ENCODE measurements at regions not wholly inside any gene's neighbourhood (a gene's known extent, or its start where the extent isn't known, plus 50 kb on each side); places are given as distances from the start of the nearest gene placed in this dataset.
"Not testable (repeated sequence)": the region's sequence is repeated elsewhere in the genome, so short reads cannot be mapped to it uniquely, and the experiment has no call there.

DNA sequence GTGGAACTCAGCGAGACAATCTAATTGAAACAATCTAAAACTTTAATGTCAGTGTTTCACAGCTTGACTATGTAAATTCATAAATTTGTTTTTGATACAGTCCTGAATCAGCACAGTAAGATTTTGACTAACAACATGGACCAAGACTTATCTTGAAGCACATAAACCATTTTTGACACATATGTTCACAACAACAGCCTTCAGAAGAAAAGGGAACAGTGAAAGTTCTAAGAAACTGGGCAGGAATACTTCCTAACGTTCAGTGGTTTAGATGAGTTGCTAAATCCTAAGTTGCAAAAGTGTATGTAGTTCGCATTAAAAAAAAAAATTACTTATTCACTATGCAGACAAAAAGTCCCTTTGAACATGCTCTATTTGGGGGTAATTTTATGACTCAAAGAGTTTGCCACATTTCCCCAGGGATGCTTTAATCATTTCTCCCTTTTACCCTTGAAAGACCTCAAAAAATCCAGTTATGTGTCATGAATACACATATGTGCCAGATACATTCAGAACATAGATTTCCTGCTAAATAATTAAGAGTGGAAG, 120.2 kb downstream of the MRPL39 start:
- no peak for DNase-seq

DNA sequence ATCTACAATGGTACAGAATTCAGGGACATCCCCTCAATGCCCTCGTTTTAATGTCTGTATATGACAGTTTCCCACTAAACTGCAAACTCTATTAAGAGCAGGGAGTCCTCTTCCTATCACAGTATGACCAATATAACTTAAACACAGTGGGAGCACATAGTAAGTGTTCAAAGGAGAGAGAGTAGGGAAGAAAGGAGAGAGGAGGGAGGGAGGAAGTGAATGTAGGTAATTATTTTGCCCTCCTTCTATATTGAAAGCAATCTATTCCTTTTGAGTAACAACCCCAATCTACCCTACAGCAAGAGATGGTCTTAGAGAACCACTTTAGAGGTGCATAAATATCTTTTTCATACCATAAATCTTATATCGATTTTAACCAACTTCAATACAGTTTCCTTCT, 121.4 kb downstream of the MRPL39 start:
- DNase-seq: no peak

DNA sequence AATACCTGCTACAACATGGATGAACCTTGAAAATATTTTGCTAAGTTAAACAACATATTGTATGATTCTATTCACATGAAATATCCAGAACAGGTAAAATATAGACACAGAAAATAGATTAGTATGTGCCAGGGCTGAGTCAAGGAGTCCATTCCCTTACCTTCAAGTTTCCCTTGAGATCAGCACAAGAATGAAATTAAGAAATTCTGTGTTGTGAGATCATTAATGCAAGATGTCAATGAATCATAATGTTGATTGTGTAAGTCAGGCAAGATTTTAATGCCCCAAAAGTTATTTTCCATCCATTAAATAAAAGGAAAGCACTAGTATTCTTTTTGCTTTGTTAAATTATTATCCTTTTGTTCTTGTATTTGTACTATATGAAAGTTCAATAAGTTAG, 139.4 kb downstream of the MRPL39 start:
- DNase-seq: no peak

DNA sequence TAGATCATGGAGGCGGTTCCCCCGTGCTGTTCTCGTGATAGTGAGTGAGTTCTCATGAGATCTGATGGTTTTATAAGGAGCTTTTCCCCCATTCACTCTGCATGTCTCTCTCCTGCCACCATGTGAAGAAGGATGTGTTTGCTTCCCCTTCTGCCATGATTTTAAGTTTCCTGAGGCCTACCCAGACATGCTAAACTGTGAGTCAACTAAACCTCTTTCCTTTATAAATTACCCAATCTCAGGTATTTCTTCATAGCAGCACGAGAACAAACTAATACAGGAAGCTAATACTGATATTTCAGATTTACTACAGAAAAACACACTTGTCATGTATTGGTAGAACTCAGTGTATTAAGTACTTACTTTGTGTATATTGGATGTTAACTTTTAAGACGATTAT, 140.2 kb downstream of the MRPL39 start:
- not testable (repeated sequence) for DNase-seq

DNA sequence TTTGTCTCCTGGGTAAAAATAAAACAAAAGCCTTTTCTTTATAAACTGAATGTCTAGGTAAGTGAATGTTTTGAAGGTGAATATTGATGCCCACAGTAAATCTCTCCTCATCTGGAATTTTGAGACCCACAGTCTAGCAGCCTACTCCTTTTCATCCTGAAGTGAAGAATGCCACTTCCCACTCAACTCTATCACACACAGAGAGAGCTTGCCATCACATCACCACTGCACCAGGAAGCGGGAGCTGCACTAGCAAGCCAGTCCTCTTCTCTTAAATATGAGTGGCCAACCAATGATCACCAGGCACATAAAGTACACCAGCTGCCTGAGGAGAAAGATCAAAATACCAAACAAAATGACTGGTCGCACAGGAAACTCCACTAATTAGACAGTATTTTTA, 140.8 kb downstream of the MRPL39 start:
- no peak for DNase-seq

DNA sequence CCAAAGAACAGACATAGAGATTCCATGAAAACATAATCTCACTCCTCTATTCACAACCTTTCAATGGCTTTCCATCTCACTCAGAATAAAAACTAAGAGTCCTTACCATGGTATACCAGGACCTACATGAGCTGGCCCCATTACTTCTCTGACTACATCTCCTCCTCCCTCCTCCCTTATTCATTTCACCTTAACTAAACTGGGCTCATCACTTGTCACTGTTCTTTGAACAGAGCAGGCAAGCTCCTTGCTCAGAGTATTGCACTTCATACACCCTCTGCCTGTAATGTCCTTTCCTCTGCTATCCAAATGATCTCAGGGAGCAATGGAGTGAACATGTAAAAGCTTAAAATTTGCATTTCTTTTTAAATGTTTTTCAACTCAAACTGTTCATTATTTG, 142.0 kb downstream of the MRPL39 start:
- no peak for DNase-seq

DNA sequence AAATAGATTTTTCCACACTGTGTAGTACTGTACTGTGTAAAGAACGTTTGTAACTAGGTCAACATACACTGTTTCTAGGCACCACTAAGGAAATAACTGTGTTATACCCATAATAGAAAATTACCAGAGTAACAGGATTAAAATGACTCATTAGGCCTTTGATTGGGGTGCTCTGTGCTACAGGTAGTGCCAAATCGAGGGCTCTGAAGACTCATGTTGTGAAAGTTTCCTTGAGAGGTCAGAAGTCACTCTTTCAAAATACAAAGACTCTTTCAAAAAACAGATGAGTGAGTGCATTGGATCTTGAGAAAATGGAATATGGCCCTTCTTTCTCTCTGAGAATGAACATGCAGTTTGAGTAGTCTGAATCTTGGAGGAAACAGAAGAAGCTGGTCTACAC, 143.0 kb downstream of the MRPL39 start:
- DNase-seq: no peak

DNA sequence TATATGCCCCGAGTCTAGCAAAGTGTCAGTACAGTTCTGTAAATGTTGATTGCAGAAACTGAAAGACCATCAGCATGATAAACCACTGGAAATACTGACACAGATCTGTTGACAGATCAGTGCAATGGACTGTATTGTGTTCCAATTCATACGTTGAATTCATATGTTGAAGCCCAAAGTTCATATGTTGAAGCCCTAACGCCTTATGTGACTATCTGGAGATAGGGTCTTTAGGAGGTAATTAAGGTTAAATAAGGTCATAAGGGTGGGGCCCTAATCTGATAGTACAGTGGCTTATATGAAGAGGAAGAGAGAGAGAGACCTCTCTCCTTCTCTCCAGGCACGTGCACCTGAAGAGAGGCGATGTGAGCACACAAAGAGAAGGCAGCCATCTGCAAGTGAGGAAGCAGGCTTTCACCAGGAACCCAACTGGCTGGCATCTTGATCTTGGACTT, 144.7 kb downstream of the MRPL39 start:
- no peak for DNase-seq

DNA sequence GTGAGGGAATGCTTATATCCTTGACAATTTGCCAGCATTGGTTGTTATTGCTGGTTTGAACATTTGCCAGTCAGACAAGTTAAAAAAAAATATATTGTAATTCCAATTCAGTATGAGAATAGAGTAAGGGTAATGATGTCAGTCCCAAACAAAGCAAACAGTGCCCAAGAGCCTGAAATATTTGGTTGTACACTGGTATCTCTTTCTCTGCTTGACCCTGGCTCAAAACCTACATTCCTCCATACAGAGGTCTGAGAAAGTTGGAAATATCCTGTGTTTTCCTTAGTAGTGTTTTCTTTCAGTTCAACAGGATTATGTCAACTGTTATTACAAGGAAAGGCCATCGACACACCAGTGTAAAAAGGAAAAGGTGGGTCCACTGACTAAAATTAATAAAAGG, 145.6 kb downstream of the MRPL39 start:
- no peak for DNase-seq

DNA sequence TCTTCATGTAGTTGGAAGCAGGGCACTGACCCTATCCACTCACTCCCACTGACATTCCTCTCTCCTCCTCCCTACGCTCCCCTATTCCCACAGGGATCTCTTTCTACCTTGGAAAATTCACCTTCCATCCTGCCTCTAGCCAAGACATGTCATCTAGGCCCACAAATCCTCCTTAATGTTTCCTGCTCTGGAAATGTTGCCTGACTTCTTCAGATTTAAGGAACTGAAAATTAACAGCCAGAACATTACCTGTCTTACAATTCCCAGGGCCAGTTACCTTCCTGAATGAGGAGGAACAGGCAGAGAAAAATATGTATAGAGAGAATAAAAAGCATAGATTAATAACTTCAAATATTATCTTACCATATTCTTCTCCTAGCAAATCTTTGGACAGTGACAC, 147.3 kb downstream of the MRPL39 start:
- DNase-seq: no peak

DNA sequence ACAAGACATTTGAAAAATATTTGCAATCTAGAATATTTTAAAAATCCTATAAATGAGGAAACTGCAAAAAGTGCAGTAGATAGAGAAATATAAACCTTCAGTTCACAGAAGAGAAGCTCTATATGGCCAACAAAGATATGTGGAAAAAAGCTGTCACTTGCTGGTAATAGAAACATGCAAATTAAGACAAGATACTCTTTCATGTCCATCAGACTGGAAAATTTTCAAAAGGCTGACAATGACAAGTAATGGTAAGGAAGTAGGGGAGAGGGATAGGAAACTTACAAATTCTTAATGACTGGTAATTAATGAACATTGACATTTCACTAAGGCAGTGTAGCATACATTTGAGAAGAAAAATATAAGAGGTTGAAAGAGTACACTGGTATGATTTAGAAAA, 147.9 kb downstream of the MRPL39 start:
- no peak for DNase-seq

DNA sequence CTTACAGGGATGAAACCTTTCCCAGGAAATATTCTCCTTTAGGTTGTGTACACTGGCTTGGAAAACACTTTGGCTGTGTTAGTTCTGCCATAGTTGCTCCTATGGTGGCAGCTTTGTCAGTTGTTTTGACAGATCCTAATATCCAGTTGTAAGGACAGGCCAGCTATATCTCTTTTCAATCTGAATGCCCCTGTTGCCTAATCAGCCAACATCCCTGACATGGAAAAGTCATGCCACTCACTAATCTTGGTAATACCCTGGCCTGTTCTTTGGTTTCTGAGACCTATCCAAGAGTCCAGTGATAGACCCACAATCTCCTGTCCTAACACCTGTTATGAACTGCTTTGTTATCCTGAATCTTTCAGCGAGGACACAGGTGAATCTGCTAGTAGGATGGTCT, 148.8 kb downstream of the MRPL39 start:
- DNase-seq: no peak

DNA sequence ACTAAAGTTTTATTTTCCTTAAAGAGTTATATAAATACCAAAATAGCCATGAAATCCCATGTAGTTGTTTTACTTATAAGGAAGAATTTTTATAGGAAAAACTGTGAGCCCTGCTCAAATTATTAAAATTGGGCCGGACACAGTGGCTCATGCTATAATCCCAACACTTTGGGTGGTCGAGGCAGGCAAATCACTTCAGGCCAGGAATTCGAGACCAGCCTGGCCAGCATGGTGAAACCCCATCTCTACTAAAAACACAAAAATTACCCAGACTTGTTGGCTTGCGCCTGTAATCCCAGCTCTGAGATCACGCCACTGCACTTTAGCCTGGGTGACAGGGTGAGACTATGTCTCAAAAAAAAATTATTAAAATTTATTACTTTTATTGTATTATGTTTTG, 149.3 kb downstream of the MRPL39 start:
- DNase-seq: no peak

DNA sequence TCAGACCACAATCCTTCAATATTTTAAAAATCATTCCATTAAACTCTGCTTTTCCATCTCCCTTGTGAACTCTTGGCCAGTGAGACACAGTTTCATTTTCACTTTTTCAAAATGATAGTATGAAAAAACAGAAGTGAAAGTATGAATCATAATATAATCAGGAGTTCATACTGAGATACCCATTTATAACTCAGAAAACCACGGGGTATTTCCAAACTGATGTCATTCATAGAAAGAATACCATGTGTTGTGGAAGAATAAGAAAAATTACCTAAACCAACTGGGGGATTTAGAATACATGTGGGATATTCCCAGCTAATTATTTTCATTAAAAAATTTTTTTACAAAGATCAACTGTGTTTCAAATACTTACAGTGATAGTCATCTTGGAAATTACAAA, 149.9 kb downstream of the MRPL39 start:
- DNase-seq: no peak

DNA sequence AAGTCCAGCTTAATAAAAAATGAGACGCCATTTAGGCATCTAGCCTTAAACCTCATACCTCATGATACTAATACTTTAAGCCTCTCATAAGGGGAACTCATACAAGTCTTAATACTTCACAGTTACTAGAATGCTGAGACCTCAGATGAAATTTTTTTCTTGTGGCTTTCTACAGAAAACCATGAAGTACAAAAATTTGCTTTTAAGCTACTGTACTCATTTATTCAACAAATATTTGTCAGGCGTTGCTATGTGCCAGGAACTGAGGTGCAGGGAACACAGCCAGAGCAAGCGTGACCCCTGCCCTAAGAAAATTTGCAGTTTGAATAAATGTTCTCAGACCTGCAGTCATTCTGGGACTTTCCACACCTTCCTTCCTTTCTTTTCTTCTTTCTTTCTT, 150.6 kb downstream of the MRPL39 start:
- DNase-seq: no peak

DNA sequence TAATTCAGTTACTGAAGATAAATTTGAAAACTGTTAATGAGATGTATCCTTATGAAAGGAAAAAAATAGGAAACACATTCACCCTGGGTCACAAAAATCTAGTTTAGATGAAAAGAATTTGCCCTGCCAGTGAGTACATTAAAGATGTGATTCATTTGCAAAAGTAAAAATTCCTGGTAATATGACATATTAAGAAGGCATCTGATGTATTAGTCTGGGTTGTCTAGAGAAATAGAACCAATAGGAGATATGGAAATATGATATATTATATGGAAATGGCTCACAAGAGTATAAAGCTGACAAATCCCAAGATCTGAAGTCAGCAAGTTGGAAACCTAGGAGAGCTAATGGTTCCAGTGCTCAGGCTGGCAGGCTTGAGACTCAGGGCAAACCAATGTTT, 153.8 kb downstream of the MRPL39 start:
- DNase-seq: no peak

DNA sequence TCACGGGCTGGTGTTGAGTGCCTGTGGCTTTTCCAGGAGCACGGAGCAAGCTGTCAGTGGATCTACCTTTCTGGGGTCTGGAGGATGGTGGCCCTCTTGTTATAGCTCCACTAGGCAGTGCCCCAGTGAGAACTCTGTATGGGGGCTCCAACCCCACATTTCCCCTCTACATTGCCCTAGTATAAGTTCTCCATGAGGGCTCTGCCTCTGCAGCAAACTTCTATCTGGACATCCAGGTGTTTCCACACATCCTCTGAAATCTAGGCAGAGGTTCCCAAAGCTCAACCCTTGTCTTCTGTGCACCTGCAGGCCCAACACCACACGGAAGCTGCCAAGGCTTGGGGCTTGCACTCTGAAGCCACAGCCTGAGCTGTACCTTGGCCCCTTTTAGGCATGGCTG, 157.3 kb downstream of the MRPL39 start:
- no peak for DNase-seq

DNA sequence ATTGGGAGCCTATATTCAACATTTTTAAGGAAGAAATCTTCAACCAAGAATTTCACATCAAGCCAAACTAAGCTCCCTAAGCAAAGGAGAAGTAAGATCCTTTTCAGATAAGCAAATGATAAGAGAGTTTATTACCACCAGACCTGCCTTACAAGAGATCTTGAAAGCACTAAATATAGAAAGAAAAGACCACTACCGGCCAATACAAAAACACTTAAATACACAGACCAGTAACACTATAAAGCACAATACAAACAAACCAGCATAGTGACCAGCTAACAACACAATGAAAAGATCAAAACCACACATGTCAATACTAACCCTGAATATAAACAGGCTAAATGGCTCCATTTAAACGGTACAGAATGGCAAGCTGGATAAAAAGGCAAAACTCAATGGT, 165.4 kb downstream of the MRPL39 start:
- no peak for DNase-seq

DNA sequence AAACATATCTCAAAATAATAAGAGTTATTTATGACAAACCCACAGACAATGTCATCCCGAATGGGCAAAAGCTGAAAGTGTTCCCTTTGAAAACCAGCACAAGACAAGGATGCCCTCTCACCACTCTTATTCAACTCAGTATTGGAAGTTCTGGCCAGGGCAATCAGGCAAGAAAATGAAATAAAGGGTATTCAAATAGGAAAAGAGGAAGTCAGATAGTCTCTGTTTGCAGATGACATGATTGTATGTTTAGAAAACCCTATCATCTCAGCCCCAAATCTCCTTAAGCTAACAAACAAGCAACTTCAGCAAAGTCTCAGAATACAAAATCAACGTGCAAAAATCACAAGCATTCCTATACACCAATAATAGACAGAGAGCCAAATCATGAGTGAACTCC, 169.8 kb downstream of the MRPL39 start:
- not testable (repeated sequence) for DNase-seq

DNA sequence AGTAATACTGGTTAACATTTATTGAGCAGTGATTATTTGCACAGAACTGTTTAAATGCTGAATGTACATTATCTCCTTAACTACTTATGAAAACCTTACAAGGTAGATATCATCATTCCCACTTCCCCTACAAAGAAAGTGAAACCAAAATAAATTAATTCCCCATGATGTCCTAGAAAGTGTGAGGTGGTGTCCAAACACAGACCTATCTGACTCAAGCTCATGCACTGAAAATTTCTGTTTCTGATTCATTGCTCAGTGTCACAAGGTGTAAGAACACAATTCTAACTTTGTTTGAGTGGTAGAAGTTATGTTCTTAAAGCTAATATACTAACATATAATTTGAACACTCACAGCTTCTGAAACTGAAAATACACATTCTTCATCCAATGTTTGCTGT, 178.7 kb downstream of the MRPL39 start:
- no peak for DNase-seq

DNA sequence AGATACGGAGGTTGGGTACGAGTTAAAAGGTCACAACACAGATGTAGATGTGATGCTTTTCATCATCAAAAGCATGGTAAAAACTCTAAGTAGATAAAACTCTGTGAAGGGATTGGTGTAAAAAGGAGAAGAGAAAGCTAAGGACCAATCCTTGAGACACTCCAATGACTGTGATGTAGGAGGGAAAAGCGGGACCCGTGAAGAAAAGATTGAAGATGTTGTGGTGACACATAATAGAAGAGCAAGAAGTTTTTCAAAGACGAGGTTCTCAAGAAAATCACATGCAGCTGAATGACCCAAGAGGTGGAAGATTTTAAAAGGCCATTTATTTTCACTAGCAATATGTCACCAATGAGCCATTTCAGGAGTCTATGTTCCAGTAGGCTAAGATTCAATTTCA, 179.5 kb downstream of the MRPL39 start:
- DNase-seq: no peak

DNA sequence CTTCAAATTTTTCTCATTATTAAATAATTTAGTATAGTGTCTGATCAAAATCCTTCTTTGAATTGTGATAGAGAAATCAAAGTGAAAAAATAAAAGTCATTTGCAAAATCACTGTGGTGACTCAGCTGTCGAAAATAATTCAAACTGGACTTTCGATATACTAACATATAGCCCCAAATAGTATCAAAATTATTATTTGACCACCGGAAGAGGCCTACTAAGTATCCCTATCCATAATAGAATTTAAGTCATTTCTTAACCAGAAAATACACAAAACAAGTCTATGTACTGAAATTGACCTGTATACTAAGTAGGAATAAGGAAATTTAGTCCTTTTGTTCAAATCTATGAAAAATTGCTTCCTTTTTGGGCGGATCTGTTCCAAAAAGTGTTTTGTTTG, 180.7 kb downstream of the MRPL39 start:
- DNase-seq: no peak

DNA sequence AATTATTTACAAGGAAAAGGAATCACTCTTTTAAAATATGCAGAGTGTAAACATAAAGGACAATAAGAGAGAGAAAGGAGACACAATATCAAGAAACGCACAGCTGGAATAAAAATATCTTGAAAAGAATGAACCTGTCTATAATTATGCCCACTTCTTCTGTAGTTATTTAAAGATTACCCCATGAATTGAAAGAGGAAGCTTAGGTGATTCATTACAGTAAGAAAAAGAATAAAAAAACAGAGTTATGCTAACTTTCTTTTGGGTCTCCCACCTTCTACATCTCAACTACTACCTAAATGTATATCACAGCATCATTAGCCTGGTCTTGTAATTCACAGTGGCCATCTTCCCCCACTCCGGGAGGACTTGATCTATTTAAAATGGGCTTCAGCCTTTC, 182.1 kb downstream of the MRPL39 start:
- no peak for DNase-seq

DNA sequence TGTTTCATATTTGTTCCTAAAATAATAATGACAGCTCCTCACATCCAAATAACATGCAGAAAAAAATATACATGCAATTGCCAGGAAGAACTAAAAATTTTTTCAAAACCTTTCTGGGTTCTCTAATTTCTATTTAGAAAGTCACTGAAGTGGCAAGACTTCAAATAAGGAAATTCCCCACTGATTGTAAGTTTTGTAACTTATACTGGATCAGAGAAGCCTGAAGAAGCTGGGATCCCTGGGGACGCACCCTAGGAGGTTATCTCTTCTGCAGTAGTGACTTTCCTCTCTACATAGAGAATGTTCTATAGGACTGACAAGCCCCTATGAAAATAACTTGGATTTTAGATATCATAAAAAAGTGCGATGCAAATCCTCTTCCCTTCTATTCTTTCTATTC, 182.6 kb downstream of the MRPL39 start:
- no peak for DNase-seq

DNA sequence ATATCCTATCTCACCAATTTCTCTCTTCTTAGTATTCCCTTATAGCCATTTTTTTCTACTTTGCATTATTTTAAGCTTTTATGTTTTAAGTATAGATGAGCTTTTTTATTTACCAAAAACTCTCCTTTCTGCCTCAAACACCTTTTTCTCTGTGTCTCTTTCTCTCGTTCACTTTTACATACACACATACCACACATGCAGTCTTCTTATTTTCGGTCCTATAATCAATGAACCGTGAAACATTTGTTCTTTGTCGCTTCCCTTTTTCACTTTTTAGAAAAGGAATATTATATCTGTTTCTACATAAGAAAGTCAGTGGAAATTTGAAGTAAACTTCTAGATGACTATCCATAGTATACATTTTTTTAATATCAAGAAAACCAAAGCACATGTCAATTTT, 183.2 kb downstream of the MRPL39 start:
- DNase-seq: no peak

Data from right hindlimb (tissue), 1 donor.